HG03575 (cell line): ENCODE measurements at regions not wholly inside any gene's neighbourhood (a gene's known extent, or its start where the extent isn't known, plus 50 kb on each side); places are given as distances from the start of the nearest gene placed in this dataset.
"Not testable (repeated sequence)": the region's sequence is repeated elsewhere in the genome, so short reads cannot be mapped to it uniquely, and the experiment has no call there.

Source experiments
- ATAC-seq: cut with Tn5 transposase; IDR thresholded peaks from one replicate; pipeline ENCODE4 v1.9.1; 2021; ENCODE audit not compliant: unreplicated experiment, insufficient number of reproducible peaks, low FRiP score; ENCODE audit errors: extremely low read depth

DNA sequence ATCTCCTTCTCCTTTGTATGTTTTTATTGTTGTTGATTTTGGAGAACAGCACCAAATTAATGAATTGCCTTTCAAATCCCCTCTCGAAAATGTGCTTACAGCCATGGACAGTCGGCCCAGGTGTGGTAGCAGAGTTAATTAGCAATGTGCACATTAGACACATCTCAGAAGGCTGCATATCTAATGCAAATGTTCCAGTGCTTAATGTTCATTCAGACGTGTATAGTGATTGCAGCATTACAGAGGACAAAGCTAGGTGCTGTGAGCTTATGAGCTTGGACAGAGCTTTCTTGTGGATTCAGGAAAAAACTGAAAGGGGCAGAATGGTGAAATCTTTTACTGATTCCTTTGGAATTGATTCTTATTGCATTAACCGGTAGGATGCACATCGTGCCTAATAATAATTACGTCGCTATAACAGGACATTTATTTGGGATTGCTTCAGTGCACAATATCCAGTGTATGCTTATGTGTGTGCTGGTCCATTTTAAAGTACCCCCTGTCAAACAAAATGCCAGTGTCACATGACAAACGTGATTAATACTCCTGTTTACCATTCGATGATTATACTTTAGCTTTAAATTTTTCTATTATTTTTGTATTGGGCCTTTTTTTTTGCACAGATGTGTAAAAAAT lies 552.9 kb upstream of the EPHA5 start:
- no peak for ATAC-seq

DNA sequence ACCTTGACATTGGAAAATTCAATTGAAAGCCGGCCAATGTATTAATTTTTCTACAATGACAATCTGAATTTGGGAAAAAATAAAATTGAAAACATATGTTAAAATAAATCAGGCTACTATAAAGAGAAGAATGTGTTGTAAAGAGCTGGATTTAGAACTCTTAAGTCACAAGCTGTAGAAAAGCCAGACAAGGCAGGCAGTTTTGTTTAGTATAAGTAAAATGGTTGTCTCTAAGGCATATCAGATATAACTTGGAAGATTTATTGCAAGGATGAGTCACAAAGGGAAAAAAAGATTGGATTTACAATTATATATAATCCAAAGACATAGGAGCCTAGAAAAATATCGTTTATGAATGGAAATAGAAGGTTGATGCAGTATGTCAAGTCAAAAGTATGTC lies 549.1 kb upstream of the EPHA5 start:
- ATAC-seq: no peak

DNA sequence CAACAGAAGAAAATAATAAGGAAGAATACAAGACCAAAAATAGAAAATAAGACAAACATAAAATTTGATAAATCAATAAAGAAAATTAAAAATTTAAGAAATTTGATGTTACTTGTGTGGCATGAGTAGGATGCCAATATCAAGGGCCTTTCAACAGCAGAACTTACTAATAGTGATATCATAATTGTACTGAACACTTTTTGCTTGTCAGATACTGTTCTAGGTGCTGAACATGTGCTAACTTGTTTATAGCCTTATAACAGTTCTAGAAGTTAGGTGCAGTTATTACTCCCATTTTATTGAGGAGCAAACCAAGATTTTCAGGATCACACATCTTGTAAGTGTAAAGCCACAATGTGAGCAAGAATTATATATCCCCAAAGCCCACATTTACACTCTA lies 546.0 kb upstream of the EPHA5 start:
- no peak for ATAC-seq

DNA sequence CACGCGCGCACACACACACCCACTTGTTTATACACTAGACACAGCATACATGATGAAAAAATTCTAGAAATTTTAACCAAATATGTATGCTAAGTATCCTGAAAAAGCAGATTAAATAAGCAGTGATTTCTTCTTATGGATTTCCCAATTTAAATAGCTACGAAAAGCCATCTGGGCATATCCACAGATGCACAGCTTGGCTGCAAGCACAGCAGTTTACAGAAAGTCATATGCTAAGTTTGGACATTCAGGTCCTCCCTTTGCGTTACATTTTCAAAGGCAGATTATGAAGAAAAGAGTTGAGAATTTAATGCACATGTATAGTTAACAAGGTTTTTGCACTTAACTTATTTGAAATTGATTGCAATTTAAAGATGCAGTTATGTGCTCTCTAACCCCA lies 542.2 kb upstream of the EPHA5 start:
- no peak for ATAC-seq

DNA sequence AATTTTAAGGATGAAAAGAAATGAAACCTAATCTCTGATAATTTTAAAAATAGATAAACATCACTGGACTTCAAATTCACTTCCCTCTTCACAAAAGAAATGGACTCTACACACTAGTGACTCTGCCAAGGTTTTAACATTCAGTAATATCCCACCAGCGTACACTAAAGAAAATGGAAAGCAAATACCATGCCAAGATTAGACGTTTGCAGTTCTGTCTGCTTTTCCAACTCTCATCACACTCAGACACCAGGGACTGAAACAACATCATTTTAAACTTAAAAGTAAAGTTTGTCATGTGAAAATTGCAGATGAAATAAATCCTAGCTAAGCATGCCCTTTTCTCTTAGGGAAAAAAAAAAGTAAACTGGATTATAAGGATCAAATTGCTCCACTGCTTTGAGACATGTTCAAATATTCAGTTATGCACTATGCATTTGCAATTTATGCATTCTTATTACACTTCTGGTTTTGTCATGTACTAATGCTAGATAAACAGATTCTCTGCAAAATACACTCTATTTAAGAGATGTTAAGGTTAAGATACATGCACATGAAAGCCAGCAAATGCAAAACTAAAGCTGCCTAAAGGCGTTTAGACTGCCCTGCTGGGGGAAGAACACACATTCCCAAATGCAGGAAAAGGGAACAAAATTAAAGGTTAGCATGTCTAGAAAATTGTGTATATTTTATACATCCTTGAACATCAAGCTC lies 534.4 kb upstream of the EPHA5 start:
- ATAC-seq: no peak

DNA sequence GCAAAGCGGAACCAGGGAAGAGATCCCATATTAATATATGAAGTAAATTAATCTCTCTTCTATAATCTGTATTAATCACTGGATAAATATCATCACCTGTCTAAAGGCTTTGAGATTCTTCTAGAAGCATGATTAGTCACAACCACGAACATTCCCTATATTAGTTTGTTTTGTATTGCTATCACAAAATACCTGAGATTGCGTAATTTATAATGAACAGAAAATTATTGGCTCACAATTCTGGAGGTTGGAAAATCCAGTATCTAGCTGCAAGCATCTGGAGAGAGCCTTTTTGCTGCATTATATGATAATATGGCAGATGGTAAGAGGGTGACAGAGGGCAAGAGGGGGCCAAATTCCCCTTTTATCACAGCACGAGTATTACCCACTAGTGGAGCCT lies 532.6 kb upstream of the EPHA5 start:
- no peak for ATAC-seq

DNA sequence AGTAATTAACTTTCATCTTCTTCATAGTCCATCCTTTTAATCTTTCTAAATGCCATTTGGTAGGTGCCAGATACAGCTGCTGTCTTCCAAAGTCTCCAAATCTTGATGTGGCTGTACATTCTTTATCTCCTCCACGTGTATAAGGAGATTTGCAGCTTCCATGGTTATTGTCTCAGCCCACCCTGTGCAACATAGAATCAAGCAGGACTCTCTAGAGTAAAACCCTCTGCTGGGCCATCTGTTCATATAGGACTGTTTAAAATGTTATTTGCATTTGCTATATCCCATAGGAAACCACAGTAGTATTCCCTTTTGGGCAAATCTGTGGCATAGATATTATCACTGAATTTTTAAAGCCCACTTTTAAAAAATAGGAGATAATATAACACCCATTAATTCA lies 527.2 kb upstream of the EPHA5 start:
- no peak for ATAC-seq

DNA sequence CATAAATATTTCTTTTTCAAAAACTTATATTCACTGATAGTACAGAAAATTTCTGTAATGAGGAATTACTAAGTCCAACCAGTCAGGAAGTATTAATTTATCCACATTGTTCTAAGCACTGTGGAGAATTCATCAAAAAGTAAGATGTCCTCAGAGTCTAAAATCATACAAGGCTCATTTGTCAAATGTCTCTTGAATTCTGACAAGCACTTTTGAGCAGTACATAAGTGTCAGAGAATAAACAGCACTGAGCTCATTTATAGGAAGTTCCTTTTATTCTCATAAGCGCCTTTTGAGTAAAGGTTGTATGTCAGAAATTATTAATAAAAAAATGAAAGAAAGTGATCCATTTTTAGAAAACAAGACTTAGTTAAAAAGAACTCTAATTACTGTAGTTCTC lies 523.2 kb upstream of the EPHA5 start:
- no peak for ATAC-seq

DNA sequence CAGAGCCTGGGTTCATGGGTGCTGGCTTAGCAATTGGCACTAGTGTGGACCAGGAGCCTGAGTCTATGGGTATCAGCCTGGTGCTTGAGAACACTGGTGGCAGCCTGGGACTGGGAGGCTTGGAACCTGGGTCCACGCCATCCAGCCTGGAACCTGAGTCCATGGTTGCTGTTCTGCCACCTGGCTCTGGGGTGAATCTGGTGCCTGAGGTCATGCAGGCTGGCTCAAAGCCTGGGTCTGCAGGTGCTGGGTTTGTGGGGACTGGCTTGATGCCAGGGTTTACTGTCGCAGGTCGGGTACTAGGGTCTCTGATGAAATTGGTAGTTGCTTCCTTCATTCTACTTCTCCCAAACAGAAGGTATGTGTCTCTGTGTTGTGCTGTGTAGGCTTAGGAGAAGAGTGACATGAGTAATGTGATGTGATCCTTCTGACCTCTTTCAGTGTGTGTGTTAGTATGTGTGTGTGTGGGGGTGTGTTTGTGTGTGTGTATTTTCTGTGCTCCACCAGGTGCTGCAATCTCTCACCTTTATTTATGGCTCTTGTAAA lies 517.0 kb upstream of the EPHA5 start:
- ATAC-seq: no peak

DNA sequence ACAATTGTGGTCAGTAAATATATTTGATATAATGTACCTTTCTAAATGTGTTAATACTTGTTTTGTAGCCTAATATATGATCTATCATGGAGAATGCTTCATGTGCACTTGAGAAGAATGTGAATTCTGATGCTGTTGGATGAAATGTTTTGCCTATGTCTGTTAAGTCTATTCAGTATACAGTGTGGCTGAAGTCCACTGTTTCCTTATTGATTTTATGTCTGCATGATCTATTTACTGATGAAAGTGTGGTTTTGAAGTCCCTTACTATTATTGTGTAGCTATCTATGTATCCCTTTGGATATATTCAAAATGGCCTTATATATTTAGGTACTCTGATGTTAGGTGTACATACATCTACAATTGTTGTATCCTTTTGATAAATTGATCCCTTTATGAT lies 515.8 kb upstream of the EPHA5 start:
- ATAC-seq: no peak

DNA sequence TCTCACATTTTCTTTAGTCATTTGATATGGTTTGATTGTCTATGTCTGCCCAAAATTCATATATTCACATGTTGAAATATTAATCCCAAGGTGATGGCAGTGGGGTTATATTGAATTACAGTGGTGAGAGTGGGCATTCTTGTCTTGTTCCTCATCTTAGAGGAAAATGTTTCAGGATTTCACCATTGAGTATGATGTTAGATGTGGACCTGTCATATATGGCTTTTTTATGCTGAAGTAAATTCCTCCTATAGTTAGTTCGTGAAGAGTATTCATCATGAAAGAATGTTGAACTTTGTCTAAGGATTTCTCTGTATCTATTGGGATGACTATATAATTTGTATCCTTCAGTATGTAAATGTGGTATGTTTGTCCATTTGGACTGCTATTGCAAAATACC lies 512.3 kb upstream of the EPHA5 start:
- no peak for ATAC-seq

DNA sequence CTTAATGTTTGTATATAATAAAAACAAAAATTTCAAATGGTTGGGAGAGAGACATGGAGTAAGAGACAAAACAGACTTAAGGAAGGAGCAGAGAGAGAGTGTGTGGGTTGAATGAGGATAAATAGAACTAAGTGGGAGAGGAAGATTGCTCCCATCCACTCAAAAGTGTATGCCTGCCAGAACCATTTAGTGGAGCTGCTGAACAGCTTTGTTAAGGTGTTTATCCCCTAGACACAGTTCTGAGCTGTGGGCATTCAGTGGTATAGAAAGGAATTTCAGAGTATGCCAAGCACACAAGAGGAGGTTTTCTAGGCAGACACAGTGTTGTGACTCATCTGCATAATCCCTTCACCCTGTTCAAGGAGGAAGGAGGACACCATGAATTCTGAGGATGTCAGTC lies 508.6 kb upstream of the EPHA5 start:
- no peak for ATAC-seq

DNA sequence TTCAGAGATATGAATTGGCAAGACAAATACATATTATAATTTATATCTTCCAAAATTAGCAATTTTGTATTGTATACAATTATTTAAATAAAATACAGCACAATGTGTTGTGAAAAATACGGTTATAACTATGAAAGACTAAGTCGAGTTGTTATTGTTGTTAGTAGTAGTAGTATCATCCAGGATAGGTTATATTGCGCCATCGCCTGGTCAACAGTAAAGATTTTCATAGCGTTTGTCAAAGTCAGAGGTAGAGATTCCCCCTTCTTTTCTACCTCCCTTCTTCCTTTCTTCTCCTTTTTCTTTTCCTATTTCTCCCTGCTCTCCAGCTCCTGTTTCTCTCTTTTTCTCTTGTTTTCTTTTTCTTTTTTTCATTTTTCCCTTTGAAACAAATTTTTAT lies 499.1 kb upstream of the EPHA5 start:
- no peak for ATAC-seq

DNA sequence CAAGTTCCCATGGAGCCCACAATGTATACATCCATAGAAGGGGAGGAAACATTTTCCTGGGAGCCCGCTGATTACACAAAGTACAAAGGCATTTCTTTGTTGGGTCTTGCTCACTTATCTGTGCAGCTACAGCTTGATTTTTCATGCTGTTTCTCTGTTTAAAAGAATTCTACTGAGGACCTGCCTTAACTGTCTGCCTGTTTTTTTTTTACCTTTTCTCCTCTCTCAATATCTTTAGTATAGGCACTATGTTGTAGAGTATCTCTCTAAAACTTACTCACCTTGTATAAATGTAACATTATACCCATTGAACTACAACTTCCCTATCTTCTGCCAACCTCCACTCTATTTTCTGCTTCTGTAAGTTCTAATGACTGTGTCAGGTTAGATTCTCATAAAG lies 494.6 kb upstream of the EPHA5 start:
- no peak for ATAC-seq

DNA sequence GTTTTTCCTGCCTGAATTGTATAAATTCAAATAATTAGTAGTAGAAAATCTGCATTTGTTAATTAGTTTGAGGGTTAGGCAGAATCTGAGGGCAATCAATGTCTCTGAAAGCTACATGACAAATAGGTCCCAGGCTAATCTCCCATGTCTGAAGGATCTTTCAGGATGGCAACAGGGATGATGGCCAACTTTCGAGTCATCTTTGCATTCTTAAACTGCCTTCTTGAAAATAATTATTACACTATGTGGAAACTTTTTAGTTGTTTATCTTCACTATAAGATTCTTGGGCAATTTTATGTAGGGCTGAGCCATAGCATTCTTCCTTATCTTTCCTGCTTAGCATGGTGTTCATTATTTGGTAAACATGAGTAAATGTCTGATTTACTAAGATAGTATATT lies 490.3 kb upstream of the EPHA5 start:
- no peak for ATAC-seq

DNA sequence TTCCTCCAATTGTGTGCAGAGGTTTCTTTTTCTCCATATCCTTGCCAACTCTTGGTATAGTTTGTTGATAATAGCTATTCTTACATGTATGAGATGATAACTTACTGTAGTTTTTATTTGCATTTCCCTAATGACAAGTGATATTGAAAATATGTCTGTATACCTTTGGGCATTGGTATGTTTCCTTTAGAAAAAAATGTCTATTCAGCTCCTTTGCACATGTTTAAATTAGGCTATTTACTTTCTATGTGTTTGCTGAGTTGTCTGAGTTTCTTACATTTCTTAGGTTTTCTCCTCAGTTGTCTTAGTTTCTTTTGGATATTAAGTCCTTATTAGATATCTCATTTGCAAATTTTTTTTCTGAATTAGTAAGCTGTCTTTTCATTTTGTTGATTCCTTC lies 487.3 kb upstream of the EPHA5 start:
- ATAC-seq: no peak

DNA sequence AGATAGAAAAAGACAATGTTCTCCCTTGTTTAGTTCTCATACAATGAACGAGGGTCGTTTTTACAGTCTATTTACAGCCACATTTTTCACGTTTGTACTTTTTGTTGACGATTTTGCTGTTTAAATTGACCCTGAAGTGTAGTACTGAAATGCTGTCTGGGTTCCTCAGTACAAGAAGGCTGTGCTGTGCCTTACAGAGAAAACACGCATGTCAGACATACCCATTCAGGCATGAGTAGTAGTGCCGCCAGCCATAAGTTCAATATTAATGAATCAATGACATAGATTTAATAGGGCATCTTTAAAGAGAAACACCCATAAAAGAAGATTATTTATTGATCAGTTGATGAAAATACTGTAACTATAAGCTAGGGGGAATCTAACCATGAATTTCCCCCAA lies 459.8 kb upstream of the EPHA5 start:
- no peak for ATAC-seq

DNA sequence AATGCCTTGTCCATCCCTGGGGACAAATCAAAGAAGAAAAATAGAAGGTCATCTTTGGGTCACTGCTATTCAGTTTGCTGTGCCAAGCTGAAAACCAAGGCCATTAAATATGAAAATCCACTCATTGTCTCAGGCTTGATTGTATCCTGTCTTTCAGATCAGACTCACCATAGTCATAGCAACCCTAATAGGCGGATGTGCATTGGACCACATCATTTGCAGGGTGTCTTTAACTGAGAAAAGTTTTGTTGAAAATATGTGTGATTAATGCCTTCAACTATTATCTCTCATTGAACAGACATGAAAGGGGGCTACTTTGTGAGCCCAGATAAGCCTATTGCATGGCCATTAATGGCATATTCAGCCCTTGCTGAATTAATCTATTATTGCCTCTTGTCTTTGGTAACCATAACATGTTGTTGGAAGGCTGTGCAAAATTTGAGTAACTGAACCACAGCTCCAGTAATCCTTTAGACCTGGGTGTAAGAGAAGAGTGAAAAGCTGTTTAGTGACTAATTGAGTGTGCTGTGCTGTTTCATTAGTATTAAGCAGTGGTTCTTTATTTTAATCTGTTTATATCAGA lies 453.6 kb upstream of the EPHA5 start:
- no peak for ATAC-seq

DNA sequence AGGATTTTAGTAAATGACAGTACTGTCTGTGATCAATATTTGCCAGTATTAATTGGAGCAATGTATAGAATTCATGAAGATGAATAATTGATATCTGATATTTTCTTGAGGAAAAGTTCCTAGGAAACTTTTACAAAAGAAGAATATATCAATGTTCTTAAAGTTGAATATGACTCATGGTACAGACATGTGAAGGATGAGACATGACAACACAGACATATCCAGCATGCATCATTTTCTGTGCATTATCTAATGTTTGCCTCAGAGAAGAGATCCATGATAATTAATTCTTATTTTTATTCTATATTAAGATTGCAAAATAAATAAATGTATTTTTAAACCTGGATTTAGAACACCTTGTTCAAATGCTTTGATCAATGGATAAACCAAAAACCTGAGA lies 452.9 kb upstream of the EPHA5 start:
- ATAC-seq: no peak

DNA sequence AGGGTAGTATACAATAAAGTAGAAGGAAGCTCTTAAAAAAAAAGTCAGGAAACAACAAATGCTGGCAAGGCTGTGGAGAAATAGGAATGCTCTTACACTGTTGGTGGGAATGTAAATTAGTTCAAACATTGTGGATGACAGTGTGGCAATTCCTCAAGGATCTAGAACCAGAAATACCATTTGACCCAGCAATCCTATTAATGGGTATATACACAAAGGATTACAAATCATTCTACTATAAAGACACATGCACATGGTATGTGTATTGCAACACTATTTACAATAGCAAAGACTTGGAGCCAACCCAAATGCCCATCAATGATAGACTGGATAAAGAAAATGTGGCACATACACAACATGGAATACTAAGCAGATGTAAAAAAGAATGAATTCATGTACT lies 444.9 kb upstream of the EPHA5 start:
- ATAC-seq: not testable (repeated sequence)
